HG03575 (cell line): ENCODE measurements at regions not wholly inside any gene's neighbourhood (a gene's known extent, or its start where the extent isn't known, plus 50 kb on each side); places are given as distances from the start of the nearest gene placed in this dataset.

Source experiments
- ATAC-seq: cut with Tn5 transposase; IDR thresholded peaks from one replicate; pipeline ENCODE4 v1.9.1; 2021; ENCODE audit not compliant: unreplicated experiment, insufficient number of reproducible peaks, low FRiP score; ENCODE audit errors: extremely low read depth

DNA sequence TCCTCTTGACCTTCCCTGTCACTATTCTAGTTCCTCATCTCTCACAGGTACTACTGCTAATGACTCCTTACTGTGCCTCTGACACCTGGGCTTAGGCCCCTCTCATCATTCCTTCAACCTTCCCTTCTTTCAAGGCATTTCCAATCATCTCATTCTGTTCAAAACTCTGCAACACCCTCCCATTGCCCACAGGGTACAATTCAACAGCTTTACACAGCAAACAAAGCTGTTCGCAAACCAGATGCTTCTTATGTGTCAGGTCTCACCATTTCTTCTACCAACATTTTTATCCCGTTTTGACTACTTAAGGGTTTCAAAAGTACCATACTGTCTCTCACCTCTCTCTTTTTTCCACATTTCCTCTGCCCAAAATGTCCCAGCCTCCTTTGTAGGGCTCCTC is 84.4 kb upstream of the ID4 start:
- no peak for ATAC-seq

DNA sequence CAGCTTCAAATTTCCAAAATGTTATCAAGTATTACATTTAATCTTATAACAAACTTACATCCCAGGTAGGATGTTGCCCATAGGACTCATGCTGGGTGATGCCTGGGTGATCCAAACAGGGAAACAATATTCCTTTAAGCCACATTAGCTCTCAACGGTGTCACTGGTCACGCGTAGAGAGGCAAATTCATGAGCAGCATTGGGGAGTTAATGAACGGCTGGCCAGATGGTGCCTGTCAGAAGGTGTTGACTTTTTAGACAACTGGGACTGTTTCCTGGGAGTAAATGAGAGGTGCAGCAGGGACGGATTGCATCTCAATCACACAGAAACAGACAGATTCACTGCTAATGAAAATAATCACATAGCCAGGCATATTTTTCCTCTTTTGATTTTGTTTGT is 83.3 kb upstream of the ID4 start:
- no peak for ATAC-seq

DNA sequence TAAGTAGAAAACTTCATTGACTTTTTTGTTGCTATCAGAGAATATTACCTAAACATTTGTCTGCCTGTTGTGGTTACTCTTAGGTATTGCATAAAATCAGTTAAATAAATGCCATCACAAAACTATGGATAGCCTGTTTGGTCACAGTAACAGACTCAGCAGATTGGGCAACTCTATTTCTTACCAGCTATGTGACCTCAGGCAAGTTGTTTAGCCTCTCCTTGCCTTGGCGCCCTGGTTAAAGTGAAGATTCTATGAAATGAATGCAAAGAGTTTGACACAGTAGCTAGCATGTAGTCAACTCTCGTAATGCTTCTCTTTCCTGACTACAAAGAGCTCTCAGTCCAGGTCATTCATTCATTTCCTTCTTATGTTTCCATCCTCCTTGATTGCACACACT is 82.5 kb upstream of the ID4 start:
- ATAC-seq, result no peak

DNA sequence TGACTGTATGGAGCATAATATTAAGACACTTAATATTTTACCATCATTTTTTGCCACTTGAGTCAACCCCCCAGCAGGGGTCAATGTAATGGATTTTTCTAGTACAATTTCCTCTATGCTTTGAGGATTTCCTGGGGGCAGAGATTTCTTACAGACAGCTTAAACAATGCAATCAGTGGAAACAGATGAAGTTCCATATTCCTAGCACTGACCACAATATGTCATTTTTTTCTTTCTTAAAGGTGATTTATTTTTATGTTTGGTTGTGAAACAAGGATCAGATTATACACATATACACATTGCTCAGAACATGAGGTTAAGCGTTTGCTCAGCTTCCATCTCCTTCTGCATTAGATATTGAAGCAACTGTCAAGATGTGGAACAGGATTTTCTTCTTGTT is 82.0 kb upstream of the ID4 start:
- no peak for ATAC-seq

DNA sequence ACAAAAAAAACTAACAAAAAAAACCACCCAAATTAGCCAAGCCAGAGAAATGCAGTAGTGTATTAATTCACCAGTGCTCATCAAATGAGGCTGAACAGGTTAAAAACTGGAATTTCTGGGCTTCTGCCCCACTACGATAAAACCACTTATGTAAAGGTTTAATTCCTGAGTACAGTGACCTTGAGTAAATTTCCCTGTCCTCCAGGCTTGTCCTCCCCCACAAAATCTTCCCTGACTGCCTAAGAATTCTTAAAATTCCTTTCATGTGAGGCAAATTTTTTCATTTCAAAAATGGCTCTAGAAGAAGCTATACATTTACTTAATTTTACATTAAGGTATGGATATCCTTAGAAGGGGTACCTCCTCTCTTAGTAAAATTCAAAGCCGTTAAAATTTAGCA is 80.1 kb upstream of the ID4 start:
- no peak for ATAC-seq

DNA sequence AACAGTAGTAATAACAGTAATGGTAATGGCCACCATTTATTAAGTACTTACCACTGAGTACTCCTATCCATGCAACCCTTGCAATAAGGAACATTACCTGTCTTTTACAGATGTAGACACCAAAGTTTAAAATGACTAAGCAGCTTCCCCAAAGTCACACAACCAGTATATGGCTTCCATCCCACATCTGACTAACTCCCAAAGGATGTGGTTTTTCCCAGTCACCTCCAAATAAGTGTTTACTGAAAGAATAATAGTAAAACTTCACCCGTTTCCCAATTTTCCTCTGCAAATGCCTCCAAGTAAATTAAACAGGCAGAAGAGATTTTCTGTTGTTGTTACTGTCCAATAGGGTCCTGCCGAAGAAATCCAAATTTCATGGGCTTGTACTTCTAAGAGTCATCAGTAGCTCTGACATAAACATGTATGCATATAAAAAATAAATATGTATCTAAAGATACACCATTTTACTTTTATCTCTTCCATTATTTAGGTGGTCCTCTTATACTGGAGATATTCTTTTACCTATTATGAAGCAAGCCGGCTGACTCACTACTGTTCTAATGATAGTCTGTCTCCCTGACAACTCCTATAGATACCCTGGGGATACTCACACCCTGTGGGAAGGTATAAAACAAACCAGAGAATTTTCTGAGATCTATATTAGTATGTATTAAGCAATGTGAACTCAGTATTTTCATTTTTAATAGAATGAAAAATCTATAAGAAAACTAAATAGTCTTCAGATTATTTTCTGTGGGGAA is 77.9 kb upstream of the ID4 start:
- no peak for ATAC-seq

DNA sequence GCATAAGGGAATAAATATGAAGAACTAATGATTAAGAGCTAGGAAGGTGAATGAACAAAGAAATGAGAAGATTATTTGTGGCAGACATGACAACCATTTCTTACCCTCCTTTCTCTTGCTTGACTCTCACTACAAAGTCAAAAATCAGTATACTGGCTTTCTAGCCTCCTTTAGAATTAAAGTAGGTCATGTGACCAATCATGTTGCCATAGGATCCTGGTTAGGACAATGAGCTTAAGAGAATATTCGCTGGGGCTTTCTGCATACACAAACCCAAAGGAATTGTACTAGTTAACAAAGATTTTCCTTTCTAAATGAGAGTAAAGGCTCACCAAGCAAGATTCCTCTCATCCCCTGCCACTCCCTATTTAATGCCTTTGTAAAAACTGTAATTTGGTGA is 76.0 kb upstream of the ID4 start:
- no peak for ATAC-seq

DNA sequence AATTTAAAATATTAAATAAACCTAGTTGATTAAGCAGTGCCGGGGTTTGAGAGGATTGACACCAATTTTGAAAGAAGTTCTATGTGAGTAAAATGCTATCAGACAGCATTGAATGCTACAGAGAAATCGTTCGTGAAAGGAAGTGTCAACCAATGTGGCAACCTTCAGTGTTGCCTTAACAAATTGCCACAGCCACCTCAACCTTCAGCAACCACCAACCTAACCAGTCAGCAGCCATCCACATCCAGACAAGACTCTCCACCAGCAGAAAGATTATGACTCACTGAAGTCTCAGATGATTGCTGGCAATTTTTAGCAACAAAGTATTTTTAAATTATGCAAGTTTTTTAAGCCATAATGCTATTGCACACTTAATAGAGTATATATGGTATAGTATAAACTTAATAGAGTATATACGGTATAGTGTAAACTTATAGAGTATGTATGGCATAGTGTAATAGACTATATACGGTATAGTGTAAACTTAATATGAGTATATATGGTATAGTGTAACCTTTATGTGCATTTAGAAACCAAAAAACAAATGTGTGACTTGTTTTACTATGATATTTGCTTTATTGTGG is 65.3 kb upstream of the ID4 start:
- no peak for ATAC-seq

DNA sequence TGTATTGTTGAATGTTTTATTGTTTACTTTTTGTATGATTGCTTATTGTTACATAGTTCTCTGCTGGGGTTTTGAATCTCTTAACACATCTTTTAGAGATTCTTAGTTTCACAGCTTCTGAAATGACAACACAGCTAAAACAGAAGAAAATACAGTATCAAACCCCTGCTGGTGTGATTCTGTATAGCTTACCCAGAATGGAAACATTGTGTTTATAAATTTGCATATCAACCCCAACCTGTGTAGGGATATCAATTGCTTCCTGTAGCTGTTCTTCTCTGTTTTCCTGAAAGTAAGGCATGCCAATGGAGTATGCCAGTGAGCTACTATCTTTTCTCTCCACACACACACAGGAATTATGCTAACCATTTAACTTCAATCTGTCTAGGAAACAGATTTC is 64.3 kb upstream of the ID4 start:
- no peak for ATAC-seq

DNA sequence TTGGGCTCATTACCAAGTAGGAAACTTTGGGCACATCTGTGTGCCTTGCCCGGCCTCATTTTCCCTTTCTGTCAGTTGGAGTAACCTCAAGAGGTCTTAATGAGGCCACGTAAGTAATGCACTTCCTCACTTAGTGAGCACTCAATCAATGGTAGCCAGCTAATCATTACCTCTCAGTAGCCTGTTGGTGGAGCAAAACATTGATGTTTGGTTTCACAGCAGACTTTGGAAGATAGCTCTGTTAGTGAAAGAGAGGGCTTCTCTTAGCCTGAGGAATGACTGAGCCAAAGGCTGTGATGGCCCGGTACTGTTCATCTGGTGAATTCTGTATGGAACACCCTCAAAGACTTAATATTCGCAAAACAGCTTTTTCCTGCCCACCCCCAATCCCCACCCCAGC is 55.9 kb upstream of the ID4 start:
- ATAC-seq, result no peak

DNA sequence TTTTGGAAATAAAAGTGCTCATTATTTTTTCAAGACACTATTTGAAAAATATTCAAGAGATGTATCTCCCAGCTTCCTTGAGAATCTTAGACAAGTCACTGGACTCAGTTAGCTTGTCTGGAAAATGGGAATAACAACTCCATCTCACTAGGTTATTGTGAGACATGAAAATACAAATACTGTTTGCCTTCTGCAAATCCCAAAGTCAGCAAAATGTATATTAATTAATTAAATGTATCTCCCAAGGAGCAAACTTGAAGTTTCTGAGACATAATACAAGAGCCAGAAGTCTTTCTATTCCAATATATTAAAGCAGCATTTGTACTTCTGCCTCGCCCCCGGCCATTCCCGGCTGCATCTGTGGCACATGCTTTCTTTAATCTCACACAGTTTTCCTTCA is 54.6 kb upstream of the ID4 start:
- no peak for ATAC-seq
